ENCODE measurements at regions not wholly inside any gene's neighbourhood (a gene's known extent, or its start where the extent isn't known, plus 50 kb on each side); places are given as distances from the start of the nearest gene placed in this dataset.

DNA sequence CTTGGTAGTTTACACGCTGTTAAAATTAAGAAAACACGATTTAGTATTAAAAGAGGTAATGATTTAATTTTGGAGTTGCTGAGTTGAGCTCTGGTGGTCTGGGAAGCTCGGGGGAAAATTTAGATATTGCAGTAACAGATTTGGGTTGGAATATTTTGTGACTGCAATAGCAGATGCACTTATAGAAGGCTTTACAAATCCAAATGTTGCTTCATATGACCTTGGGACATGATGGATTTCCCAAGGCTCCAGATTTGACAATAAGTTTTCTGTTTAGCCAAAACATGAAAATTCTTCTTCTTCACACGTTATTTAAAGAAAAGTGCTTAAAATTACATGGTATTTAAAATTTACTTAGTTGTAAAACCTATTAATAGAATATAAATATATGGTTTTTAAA is 302.0 kb downstream of the SPRY1 start:
- Histone ChIP-seq H3K79me2 (ENCODE audit: low read length) (no peaks in the 10 kb centered on the region), H3K27me3 (replicated peaks; ENCODE audit: insufficient read depth, low read length) (no peaks in the 10 kb centered on the region), H3K9me3 (replicated peaks; ENCODE audit: insufficient read depth, low read length) (no peaks in the 10 kb centered on the region), H3K4me3 (ENCODE audit: low read length) (no peak overlapping the region), H3K4me1 (ENCODE audit: low read length) (no peaks in the 10 kb centered on the region), H3F3A (ENCODE audit: insufficient read depth, low read length) (no peaks in the 10 kb centered on the region), H3K27ac (ENCODE audit: low read length) (no peak overlapping the region), H2AFZ (ENCODE audit: low read length) (no peak overlapping the region), H3K36me3 (replicated peaks; ENCODE audit: insufficient read depth, low read length) (no peaks in the 10 kb centered on the region), H3K4me2 (ENCODE audit: low read depth, low read length) (no peak overlapping the region), H4K20me1 (ENCODE audit: insufficient read depth, low read length) (no peaks in the 10 kb centered on the region), H3K9ac (ENCODE audit: low read length) (no peak overlapping the region), H3K9me2 (replicated peaks; ENCODE audit: insufficient read depth, low read length) (no peaks in the 10 kb centered on the region)
- no peak for TF ChIP-seq EZH2 (optimal IDR thresholded peaks at IDR 0.05; ENCODE audit: low read depth, low read length)
- TF ChIP-seq EZH2phosphoT487 (IDR thresholded peaks at IDR 0.05; ENCODE audit: low read length), result no peak
- no peak for TF ChIP-seq CTCF (IDR thresholded peaks at IDR 0.05; ENCODE audit: low read length)
- no peak for DNase-seq

GRCh38 chr4:123699880-123700771 is 303.5 kb downstream of the SPRY1 start:
- DNase-seq, result no peak
- TF ChIP-seq EZH2phosphoT487 (IDR thresholded peaks at IDR 0.05; ENCODE audit: low read length), result no peak
- no peak for TF ChIP-seq CTCF (IDR thresholded peaks at IDR 0.05; ENCODE audit: low read length)
- TF ChIP-seq EZH2 (optimal IDR thresholded peaks at IDR 0.05; ENCODE audit: low read depth, low read length), result no peak
- Histone ChIP-seq H3F3A (ENCODE audit: insufficient read depth, low read length) (no peaks in the 10 kb centered on the region), H3K9ac (ENCODE audit: low read length) (no peak overlapping the region), H3K4me3 (ENCODE audit: low read length) (no peak overlapping the region), H2AFZ (ENCODE audit: low read length) (no peak overlapping the region), H3K27ac (ENCODE audit: low read length) (no peak overlapping the region), H3K9me2 (replicated peaks; ENCODE audit: insufficient read depth, low read length) (no peaks in the 10 kb centered on the region), H3K4me2 (ENCODE audit: low read depth, low read length) (no peak overlapping the region), H4K20me1 (ENCODE audit: insufficient read depth, low read length) (no peaks in the 10 kb centered on the region), H3K79me2 (ENCODE audit: low read length) (no peaks in the 10 kb centered on the region), H3K36me3 (replicated peaks; ENCODE audit: insufficient read depth, low read length) (no peaks in the 10 kb centered on the region), H3K9me3 (replicated peaks; ENCODE audit: insufficient read depth, low read length) (no peaks in the 10 kb centered on the region), H3K4me1 (ENCODE audit: low read length) (no peaks in the 10 kb centered on the region), H3K27me3 (replicated peaks; ENCODE audit: insufficient read depth, low read length) (no peaks in the 10 kb centered on the region)

DNA sequence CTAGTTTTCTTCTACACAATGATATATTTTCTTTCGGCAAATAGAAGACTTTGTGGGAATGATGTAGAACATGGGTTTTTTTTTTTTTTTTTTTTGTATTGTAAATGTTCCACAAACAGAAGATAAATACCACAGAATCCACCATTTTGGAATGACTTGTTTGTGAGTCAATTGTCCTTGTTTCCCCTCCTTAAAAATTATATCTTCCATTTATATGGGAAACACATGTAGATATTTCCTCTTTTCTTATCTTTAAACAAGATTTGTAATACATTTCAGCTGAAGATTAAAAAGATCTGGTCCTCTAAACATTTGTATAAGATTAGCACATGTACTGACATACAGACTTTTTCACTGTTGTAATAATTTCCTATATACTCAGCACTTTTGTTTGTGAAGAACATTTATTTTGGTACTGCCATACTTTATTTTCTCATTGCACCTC is 304.6 kb downstream of the SPRY1 start:
- DNase-seq, result no peak
- Histone ChIP-seq H4K20me1 (ENCODE audit: insufficient read depth, low read length) (no peaks in the 10 kb centered on the region), H3K79me2 (ENCODE audit: low read length) (no peaks in the 10 kb centered on the region), H3K9me2 (replicated peaks; ENCODE audit: insufficient read depth, low read length) (no peaks in the 10 kb centered on the region), H3K27me3 (replicated peaks; ENCODE audit: insufficient read depth, low read length) (no peaks in the 10 kb centered on the region), H3F3A (ENCODE audit: insufficient read depth, low read length) (no peaks in the 10 kb centered on the region), H3K9ac (ENCODE audit: low read length) (no peak overlapping the region), H3K36me3 (replicated peaks; ENCODE audit: insufficient read depth, low read length) (no peaks in the 10 kb centered on the region), H2AFZ (ENCODE audit: low read length) (no peak overlapping the region), H3K4me1 (ENCODE audit: low read length) (no peaks in the 10 kb centered on the region), H3K4me3 (ENCODE audit: low read length) (no peak overlapping the region), H3K4me2 (ENCODE audit: low read depth, low read length) (no peak overlapping the region), H3K27ac (ENCODE audit: low read length) (no peak overlapping the region), H3K9me3 (replicated peaks; ENCODE audit: insufficient read depth, low read length) (no peaks in the 10 kb centered on the region)
- TF ChIP-seq CTCF (IDR thresholded peaks at IDR 0.05; ENCODE audit: low read length) (no peak), EZH2 (optimal IDR thresholded peaks at IDR 0.05; ENCODE audit: low read depth, low read length) (no peak), EZH2phosphoT487 (IDR thresholded peaks at IDR 0.05; ENCODE audit: low read length) (no peak)

Measured in MM.1S (cell line).